Upper lobe of left lung (tissue), 6 donors: ENCODE measurements at regions not wholly inside any gene's neighbourhood (a gene's known extent, or its start where the extent isn't known, plus 50 kb on each side); places are given as distances from the start of the nearest gene placed in this dataset.

ENCODE experiments used
- ATAC-seq, 2 donors: fragments of 200-7000 bp; cut with Tn5 transposase; one replicate each; pipeline ENCODE4 v1.9.1; 2022; ENCODE audit warnings: mild to moderate bottlenecking in 2 of 2, moderate library complexity in 2 of 2; ENCODE audit not compliant: low FRiP score in 2 of 2
- DNase-seq, 2 donors: peaks; one replicate each; pipeline ENCODE4 v3.0.0-alpha.2; 2019 to 2020
- H3K27ac ChIP-seq, 4 donors: fragments of 200-600 bp; sonication (generic); one replicate each; pipeline ENCODE4 v1.5.1; 2016 to 2019
- H3K27me3 ChIP-seq, 4 donors: fragments of 200-600 bp; sonication (generic); one replicate each; pipeline ENCODE4 v1.5.1; 2017 to 2019
- H3K36me3 ChIP-seq, 4 donors: fragments of 200-600 bp; sonication (generic); one replicate each; pipeline ENCODE4 v1.5.1; 2016 to 2019
- H3K4me1 ChIP-seq, 4 donors: fragments of 200-600 bp; sonication (generic); one replicate each; pipeline ENCODE4 v1.5.1; 2018 to 2019
- H3K4me3 ChIP-seq, 4 donors: fragments of 200-600 bp; sonication (generic); one replicate each; pipeline ENCODE4 v1.5.1; 2017 to 2019; ENCODE audit warnings: mild to moderate bottlenecking in 2 of 4, moderate library complexity in 1 of 4
- H3K9me3 ChIP-seq, 4 donors: fragments of 200-600 bp; sonication (generic); one replicate each; pipeline ENCODE4 v1.5.1; 2018 to 2019
- CTCF ChIP-seq, 6 experiments: fragments of 450-650 bp in 4 of 6; fragments of 200-600 bp in 2 of 6; sonication (generic) in 2 of 6; IDR thresholded peaks; one replicate each; pipeline ENCODE4 v1.5.1; 2016 to 2019; ENCODE audit warnings: antibody characterized with exemption in 6 of 6
- EP300 ChIP-seq, 4 donors: sonication (generic); formaldehyde crosslinking; IDR thresholded peaks; one replicate each; pipeline ENCODE4 v1.5.1; 2017; ENCODE audit warnings: antibody characterized with exemption in 4 of 4, control low read depth in 2 of 4
- POLR2A ChIP-seq, 4 donors: fragments of 450-650 bp; IDR thresholded peaks; one replicate each; pipeline ENCODE4 v1.5.1; 2016 to 2017; ENCODE audit warnings: antibody characterized with exemption in 4 of 4, mild to moderate bottlenecking in 2 of 4
- POLR2AphosphoS5 ChIP-seq, 2 donors: sonication (generic); formaldehyde crosslinking; IDR thresholded peaks; one replicate each; pipeline ENCODE4 v1.5.1; 2017; ENCODE audit warnings: antibody characterized with exemption in 2 of 2
- WGBS, 2 donors: methylation state at CpG; one replicate each; pipeline ENCODE4 v1.1.5; 2017 to 2018; 5-methylcytosine and 5-hydroxymethylcytosine counted together
- donor health status: DM: no; HTN: no; CAD: no; lungs with moderate emphysema.
- donor health status: DM: no; HTN: yes; CAD: no; lungs with severe emphysema.

GRCh38 chr12:65656891-65657351 is 167.4 kb upstream of the HMGA2 start:
- TF ChIP-seq EP300 (IDR thresholded peaks at IDR 0.05) (no peak), CTCF (IDR thresholded peaks at IDR 0.05) (no peak), POLR2AphosphoS5 (IDR thresholded peaks at IDR 0.05) (no peak), POLR2A (IDR thresholded peaks at IDR 0.05) (no peak)
- ATAC-seq (no peak), DNase-seq (no peak)
- no peaks in the 10 kb centered on the region for H3K27me3 ChIP-seq
- no peaks in the 10 kb centered on the region for H3K9me3 ChIP-seq
- WGBS, 2 donors: 76 to 81% methylated on average over 3 of the region's 3 CpGs
- no peak overlapping the region for H3K27ac ChIP-seq
- H3K4me3 ChIP-seq: no peak overlapping the region
- no peaks in the 10 kb centered on the region for H3K4me1 ChIP-seq
- H3K36me3 ChIP-seq: no peaks in the 10 kb centered on the region

- Histone ChIP-seq H3K27ac (no peak overlapping the region), H3K9me3 (no peaks in the 10 kb centered on the region), H3K27me3 (no peaks in the 10 kb centered on the region), H3K4me1 (no peaks in the 10 kb centered on the region), H3K36me3 (no peaks in the 10 kb centered on the region), H3K4me3 (no peak overlapping the region)
- DNase-seq: no peak
- no peak for ATAC-seq
- TF ChIP-seq POLR2AphosphoS5 (IDR thresholded peaks at IDR 0.05) (no peak), EP300 (IDR thresholded peaks at IDR 0.05) (no peak), CTCF (IDR thresholded peaks at IDR 0.05) (no peak), POLR2A (IDR thresholded peaks at IDR 0.05) (no peak)
- WGBS, 2 donors: 88 to 94% methylated on average over 1 of the region's 1 CpG
Observed at GRCh38 chr12:65657635-65658034, 166.6 kb upstream of the HMGA2 start.

GRCh38 chr12:65658360-65658759 is 165.9 kb upstream of the HMGA2 start:
- Histone ChIP-seq H3K27ac (no peak overlapping the region), H3K9me3 (no peaks in the 10 kb centered on the region), H3K27me3 (no peaks in the 10 kb centered on the region), H3K4me3 (no peak overlapping the region), H3K36me3 (no peaks in the 10 kb centered on the region), H3K4me1 (no peaks in the 10 kb centered on the region)
- no peak for TF ChIP-seq POLR2A (IDR thresholded peaks at IDR 0.05)
- no peak for TF ChIP-seq CTCF (IDR thresholded peaks at IDR 0.05)
- TF ChIP-seq EP300 (IDR thresholded peaks at IDR 0.05): no peak
- TF ChIP-seq POLR2AphosphoS5 (IDR thresholded peaks at IDR 0.05): no peak
- no peak for DNase-seq
- 90 to 92% methylated on average over 2 of the region's 2 CpGs for WGBS, 2 donors
- ATAC-seq: no peak

GRCh38 chr12:65659681-65660080 is 164.6 kb upstream of the HMGA2 start:
- TF ChIP-seq CTCF (IDR thresholded peaks at IDR 0.05): no peak
- no peak for TF ChIP-seq POLR2AphosphoS5 (IDR thresholded peaks at IDR 0.05)
- no peak for TF ChIP-seq EP300 (IDR thresholded peaks at IDR 0.05)
- no peak for TF ChIP-seq POLR2A (IDR thresholded peaks at IDR 0.05)
- 66 to 78% methylated on average over 1 of the region's 1 CpG for WGBS, 2 donors
- H3K27me3 ChIP-seq: no peaks in the 10 kb centered on the region
- ATAC-seq: no peak
- H3K4me3 ChIP-seq: no peak overlapping the region
- no peaks in the 10 kb centered on the region for H3K9me3 ChIP-seq
- no peaks in the 10 kb centered on the region for H3K4me1 ChIP-seq
- no peaks in the 10 kb centered on the region for H3K36me3 ChIP-seq
- H3K27ac ChIP-seq: no peak overlapping the region
- no peak for DNase-seq

GRCh38 chr12:65660096-65660495 is 164.2 kb upstream of the HMGA2 start:
- Histone ChIP-seq H3K9me3 (no peaks in the 10 kb centered on the region), H3K36me3 (no peaks in the 10 kb centered on the region), H3K4me1 (no peaks in the 10 kb centered on the region), H3K27ac (no peak overlapping the region), H3K27me3 (no peaks in the 10 kb centered on the region), H3K4me3 (no peak overlapping the region)
- no peak for DNase-seq
- no peak for ATAC-seq
- TF ChIP-seq POLR2A (IDR thresholded peaks at IDR 0.05) (no peak), EP300 (IDR thresholded peaks at IDR 0.05) (no peak), CTCF (IDR thresholded peaks at IDR 0.05) (no peak), POLR2AphosphoS5 (IDR thresholded peaks at IDR 0.05) (no peak)
- WGBS, 2 donors: 72 to 80% methylated on average over 4 of the region's 4 CpGs
